Trophoblast cell (in vitro differentiated cells and primary cell): ENCODE measurements at regions not wholly inside any gene's neighbourhood (a gene's known extent, or its start where the extent isn't known, plus 50 kb on each side); places are given as distances from the start of the nearest gene placed in this dataset.

Source experiments
- DNase-seq, 2 donors: peaks; one replicate each; pipeline ENCODE4 v3.0.0-alpha.2; 2016
- H2AFZ ChIP-seq: 2 replicates; pipeline ENCODE4 v1.6.1; 2013; ENCODE audit warnings: low read length, moderate library complexity, mild to moderate bottlenecking; ENCODE audit not compliant: insufficient read depth, poor library complexity
- H2AK5ac ChIP-seq: 2 replicates; pipeline ENCODE4 v1.6.1; 2013; ENCODE audit warnings: mild to moderate bottlenecking, low read length
- H2BK120ac ChIP-seq: 2 replicates; pipeline ENCODE4 v1.6.1; 2013; ENCODE audit warnings: low read length, mild to moderate bottlenecking, moderate library complexity; ENCODE audit not compliant: insufficient read depth, poor library complexity
- H2BK12ac ChIP-seq: 2 replicates; pipeline ENCODE4 v1.6.1; 2013; ENCODE audit warnings: mild to moderate bottlenecking, low read length, moderate library complexity
- H2BK5ac ChIP-seq: 2 replicates; pipeline ENCODE4 v1.6.1; 2013; ENCODE audit warnings: low read length, low read depth, moderate library complexity, mild to moderate bottlenecking; ENCODE audit not compliant: poor library complexity
- H3K14ac ChIP-seq: 2 replicates; pipeline ENCODE4 v1.6.1; 2013; ENCODE audit warnings: mild to moderate bottlenecking, low read length
- H3K18ac ChIP-seq: 2 replicates; pipeline ENCODE4 v1.6.1; 2013; ENCODE audit warnings: mild to moderate bottlenecking, low read length
- H3K23ac ChIP-seq: 2 replicates; pipeline ENCODE4 v1.6.1; 2013; ENCODE audit warnings: low read length
- H3K27ac ChIP-seq: 2 replicates; pipeline ENCODE4 v1.5.1; 2013; ENCODE audit warnings: low read depth, mild to moderate bottlenecking, inconsistent platforms, low read length, moderate library complexity
- H3K27me3 ChIP-seq: 2 replicates; pipeline ENCODE4 v1.6.1; 2013; ENCODE audit warnings: inconsistent platforms, mild to moderate bottlenecking, low read length, moderate library complexity; ENCODE audit not compliant: insufficient read depth
- H3K36me3 ChIP-seq, 2 experiments: 1 replicate in 1 of 2; 2 replicates in 1 of 2; pipeline ENCODE4 v1.6.1; 2013; ENCODE audit warnings: low read length in 2 of 2, mild to moderate bottlenecking in 2 of 2, moderate library complexity in 1 of 2; ENCODE audit not compliant: insufficient read depth in 2 of 2, control insufficient read depth in 1 of 2
- H3K4ac ChIP-seq: 2 replicates; pipeline ENCODE4 v1.6.1; 2013; ENCODE audit warnings: low read depth, mild to moderate bottlenecking, low read length, moderate library complexity
- H3K4me1 ChIP-seq, 2 experiments: 1 replicate in 1 of 2; 2 replicates in 1 of 2; pipeline ENCODE4 v1.6.1; 2013; ENCODE audit warnings: low read length in 2 of 2, mild to moderate bottlenecking in 2 of 2, moderate library complexity in 1 of 2; ENCODE audit not compliant: insufficient read depth in 2 of 2, control insufficient read depth in 1 of 2
- H3K4me2 ChIP-seq: 2 replicates; pipeline ENCODE4 v1.6.1; 2013; ENCODE audit warnings: inconsistent platforms, mild to moderate bottlenecking, low read length, moderate library complexity
- H3K4me3 ChIP-seq: 2 replicates; pipeline ENCODE4 v1.5.1; 2013; ENCODE audit warnings: mild to moderate bottlenecking, low read depth, low read length, inconsistent platforms
- H3K79me1 ChIP-seq: one replicate; pipeline ENCODE4 v1.6.1; 2013; ENCODE audit warnings: low read length
- H3K79me2 ChIP-seq: 2 replicates; pipeline ENCODE4 v1.6.1; 2013; ENCODE audit warnings: low read length, mild to moderate bottlenecking; ENCODE audit not compliant: control insufficient read depth, insufficient read depth, poor library complexity
- H3K9ac ChIP-seq: 2 replicates; pipeline ENCODE4 v1.6.1; 2013; ENCODE audit warnings: mild to moderate bottlenecking, low read length
- H3K9me3 ChIP-seq: 2 replicates; pipeline ENCODE4 v1.6.1; 2013; ENCODE audit warnings: low read depth, mild to moderate bottlenecking, control low read depth, inconsistent platforms, low read length; ENCODE audit not compliant: insufficient read depth
- H4K12ac ChIP-seq: 2 replicates; pipeline ENCODE4 v1.6.1; 2013; ENCODE audit warnings: low read depth, mild to moderate bottlenecking, low read length, moderate library complexity
- H4K8ac ChIP-seq: 2 replicates; pipeline ENCODE4 v1.6.1; 2013; ENCODE audit warnings: low read depth, mild to moderate bottlenecking, low read length, moderate library complexity
- H4K91ac ChIP-seq: one replicate; pipeline ENCODE4 v1.6.1; 2013; ENCODE audit warnings: low read depth, mild to moderate bottlenecking, low read length, moderate library complexity
- WGBS: extraction: QIAGEN DNeasy Blood & Tissue Kit; methylation state at CpG from one replicate; pipeline ENCODE4 v1.1.7; 2013; ENCODE audit warnings: missing lambda C conversion rate; ENCODE audit not compliant: insufficient read length, insufficient coverage; ENCODE audit errors: extremely low coverage; 5-methylcytosine and 5-hydroxymethylcytosine counted together

- Histone ChIP-seq H2BK5ac (no peak overlapping the region), H3K4me1 (peaks cover 3 to 4% of the 10 kb centered on the region in 2 experiments), H3K4me2 (no peak overlapping the region), H3K4me3 (no peak overlapping the region), H3K4ac (no peak overlapping the region), H3K36me3 (no peaks in the 10 kb centered on the region), H3K23ac (no peak overlapping the region), H2BK120ac (no peak overlapping the region), H3K79me2 (no peaks in the 10 kb centered on the region), H2AK5ac (no peak overlapping the region), H3K27ac (no peak overlapping the region), H4K12ac (no peak overlapping the region), H4K91ac (no peak overlapping the region), H3K18ac (no peak overlapping the region), H3K14ac (no peak overlapping the region), H3K79me1 (no peaks in the 10 kb centered on the region), H2AFZ (no peak overlapping the region), H2BK12ac (no peak overlapping the region), H3K9me3 (no peaks in the 10 kb centered on the region), H4K8ac (no peak overlapping the region), H3K27me3 (no peaks in the 10 kb centered on the region), H3K9ac (no peak overlapping the region)
- no peak for DNase-seq
- WGBS: no CpG with 5 or more reads among the region's 2 CpGs
Observed at GRCh38 chr5:106959387-106959786, 711.4 kb downstream of the EFNA5 start.

- Histone ChIP-seq H4K12ac (no peak overlapping the region), H3K9me3 (no peaks in the 10 kb centered on the region), H3K27ac (no peak overlapping the region), H3K4me1 (peaks cover 0 to 1% of the 10 kb centered on the region in 2 experiments), H4K91ac (no peak overlapping the region), H4K8ac (no peak overlapping the region), H3K79me1 (no peaks in the 10 kb centered on the region), H3K4me3 (no peak overlapping the region), H3K79me2 (no peaks in the 10 kb centered on the region), H3K18ac (no peak overlapping the region), H2BK5ac (no peak overlapping the region), H2BK12ac (no peak overlapping the region), H3K27me3 (no peaks in the 10 kb centered on the region), H3K9ac (no peak overlapping the region), H3K14ac (no peak overlapping the region), H2BK120ac (no peak overlapping the region), H2AFZ (no peak overlapping the region), H3K4ac (no peak overlapping the region), H3K36me3 (no peaks in the 10 kb centered on the region), H2AK5ac (no peak overlapping the region), H3K23ac (no peak overlapping the region), H3K4me2 (no peak overlapping the region)
- no CpG with 5 or more reads among the region's 3 CpGs for WGBS
- no peak for DNase-seq
Observed at GRCh38 chr5:106957336-106957735, 713.4 kb downstream of the EFNA5 start.

GRCh38 chr5:106956886-106957285 lies 713.9 kb downstream of the EFNA5 start:
- no peak overlapping the region for H2BK12ac ChIP-seq
- no peaks in the 10 kb centered on the region for H3K79me1 ChIP-seq
- H3K4me2 ChIP-seq: no peak overlapping the region
- no CpG with 5 or more reads among the region's 1 CpG for WGBS
- no peak overlapping the region for H3K14ac ChIP-seq
- H2AK5ac ChIP-seq: no peak overlapping the region
- H3K23ac ChIP-seq: no peak overlapping the region
- no peaks in the 10 kb centered on the region for H3K9me3 ChIP-seq
- no peak overlapping the region for H2AFZ ChIP-seq
- H3K79me2 ChIP-seq: no peaks in the 10 kb centered on the region
- no peak overlapping the region for H3K18ac ChIP-seq
- DNase-seq: no peak
- peaks cover 0 to 1% of the 10 kb centered on the region in 2 experiments for H3K4me1 ChIP-seq
- no peak overlapping the region for H2BK120ac ChIP-seq
- no peaks in the 10 kb centered on the region for H3K27me3 ChIP-seq
- H4K91ac ChIP-seq: no peak overlapping the region
- H3K4ac ChIP-seq: no peak overlapping the region
- no peak overlapping the region for H3K9ac ChIP-seq
- H3K4me3 ChIP-seq: no peak overlapping the region
- no peak overlapping the region for H2BK5ac ChIP-seq
- no peak overlapping the region for H4K8ac ChIP-seq
- no peaks in the 10 kb centered on the region for H3K36me3 ChIP-seq
- H4K12ac ChIP-seq: no peak overlapping the region
- H3K27ac ChIP-seq: no peak overlapping the region

GRCh38 chr5:106956187-106956586 lies 714.5 kb downstream of the EFNA5 start:
- Histone ChIP-seq H3K79me1 (no peaks in the 10 kb centered on the region), H3K18ac (no peak overlapping the region), H2BK120ac (no peak overlapping the region), H4K91ac (no peak overlapping the region), H3K79me2 (no peaks in the 10 kb centered on the region), H3K4me1 (peaks cover 0 to 1% of the 10 kb centered on the region in 2 experiments), H2AK5ac (no peak overlapping the region), H3K27ac (no peak overlapping the region), H3K14ac (no peak overlapping the region), H3K27me3 (no peaks in the 10 kb centered on the region), H3K36me3 (no peaks in the 10 kb centered on the region), H3K4me3 (no peak overlapping the region), H3K9ac (no peak overlapping the region), H3K4me2 (no peak overlapping the region), H3K23ac (no peak overlapping the region), H4K8ac (no peak overlapping the region), H3K4ac (no peak overlapping the region), H2AFZ (no peak overlapping the region), H2BK12ac (no peak overlapping the region), H2BK5ac (no peak overlapping the region), H3K9me3 (no peaks in the 10 kb centered on the region), H4K12ac (no peak overlapping the region)
- DNase-seq: no peak
- no CpG with 5 or more reads among the region's 5 CpGs for WGBS
